Keratinocyte (primary cell): ENCODE measurements at regions not wholly inside any gene's neighbourhood (a gene's known extent, or its start where the extent isn't known, plus 50 kb on each side); places are given as distances from the start of the nearest gene placed in this dataset.

ENCODE experiments used
- DNase-seq: peaks from one replicate; pipeline ENCODE4 v3.0.0-alpha.2; 2011; ENCODE audit warnings: low read depth, missing footprints, low spot score
- FAIRE-seq: peaks from 2 replicates; lab custom pipeline; 2011; peaks lifted over from hg19 to GRCh38; lab: Jason Lieb, UNC
- H2AFZ ChIP-seq: 2 replicates; pipeline ENCODE4 v1.6.0; 2012; ENCODE audit warnings: low read length, control low read depth, inconsistent platforms; ENCODE audit not compliant: control insufficient read depth
- H3K27ac ChIP-seq: 2 replicates; pipeline ENCODE4 v1.5.1; 2011; ENCODE audit warnings: low read length; ENCODE audit not compliant: control insufficient read depth, insufficient read depth
- H3K27me3 ChIP-seq: 3 replicates; pipeline ENCODE4 v1.6.0; 2011; ENCODE audit warnings: low read length; ENCODE audit not compliant: control insufficient read depth, insufficient read depth; ENCODE audit errors: extremely low read depth
- H3K36me3 ChIP-seq, 2 experiments: 2 replicates in 1 of 2; 3 replicates in 1 of 2; pipeline ENCODE4 v1.5.1; 2011; ENCODE audit warnings: low read length in 2 of 2, mild to moderate bottlenecking in 1 of 2; ENCODE audit not compliant: control insufficient read depth in 2 of 2, insufficient read depth in 2 of 2; ENCODE audit errors: extremely low read depth in 1 of 2
- H3K4me1 ChIP-seq: 3 replicates; pipeline ENCODE4 v1.5.1; 2011; ENCODE audit warnings: low read length; ENCODE audit not compliant: control insufficient read depth, insufficient read depth; ENCODE audit errors: extremely low read depth
- H3K4me2 ChIP-seq: 3 replicates; pipeline ENCODE4 v1.6.0; 2011; ENCODE audit warnings: low read depth, low read length; ENCODE audit not compliant: control insufficient read depth, insufficient read depth; ENCODE audit errors: extremely low read depth
- H3K4me3 ChIP-seq, 3 experiments: fragments of 200-600 bp in 1 of 3; sonication (generic) in 1 of 3; 2 replicates in 2 of 3; 3 replicates in 1 of 3; pipeline ENCODE4 v1.5.1; 2011 to 2016; ENCODE audit warnings: low read length in 3 of 3, mild to moderate bottlenecking in 3 of 3, control low read depth in 2 of 3, inconsistent platforms in 1 of 3, low read depth in 1 of 3, mixed read lengths in 1 of 3, mixed run types in 1 of 3, moderate library complexity in 1 of 3; ENCODE audit not compliant: control insufficient read depth in 2 of 3, insufficient read depth in 2 of 3; ENCODE audit errors: extremely low read depth in 1 of 3
- H3K79me2 ChIP-seq: 2 replicates; pipeline ENCODE4 v1.6.0; 2012; ENCODE audit warnings: low read length; ENCODE audit not compliant: control insufficient read depth, insufficient read depth
- H3K9ac ChIP-seq: 3 replicates; pipeline ENCODE4 v1.6.0; 2011; ENCODE audit warnings: low read length; ENCODE audit not compliant: control insufficient read depth, insufficient read depth; ENCODE audit errors: extremely low read depth
- H3K9me1 ChIP-seq: 3 replicates; pipeline ENCODE4 v1.6.0; 2011; ENCODE audit warnings: low read length; ENCODE audit not compliant: control insufficient read depth, insufficient read depth; ENCODE audit errors: extremely low read depth
- H3K9me3 ChIP-seq: 2 replicates; pipeline ENCODE4 v1.5.1; 2012; ENCODE audit warnings: low read depth, low read length; ENCODE audit not compliant: control insufficient read depth
- H4K20me1 ChIP-seq: 3 replicates; pipeline ENCODE4 v1.6.0; 2011; ENCODE audit warnings: low read length; ENCODE audit not compliant: control insufficient read depth, insufficient read depth; ENCODE audit errors: extremely low read depth
- CTCF ChIP-seq, 3 experiments: IDR thresholded peaks in 1 of 3; conservative IDR thresholded peaks in 1 of 3; optimal IDR thresholded peaks in 1 of 3; 2 replicates in 2 of 3; 3 replicates in 1 of 3; pipeline versions ENCODE3 to v1.5.1; 2011; ENCODE audit warnings: low read length in 3 of 3, mild to moderate bottlenecking in 3 of 3, moderate library complexity in 2 of 3, control low read depth in 1 of 3, inconsistent platforms in 1 of 3; ENCODE audit not compliant: insufficient read depth in 2 of 3; ENCODE audit errors: extremely low read depth in 1 of 3
- EZH2 ChIP-seq: IDR thresholded peaks from one replicate; pipeline ENCODE4 v1.6.1; 2012; ENCODE audit warnings: inconsistent platforms, mild to moderate bottlenecking, low read length, moderate library complexity
- dilution Hi-C: fragments of 300-500 bp; cut with MboI; formaldehyde crosslinking; loops from one replicate; pipeline ENCODE4 v1.7.0; 2020; ENCODE audit warnings: low sequenced_read_pairs; ENCODE audit not compliant: extremely low pct_ligation_motif_present

- dilution Hi-C loops, result no loop called here
- TF ChIP-seq CTCF (optimal IDR thresholded peaks at IDR 0.05 in 1 of 3, IDR thresholded peaks at IDR 0.05 in 1 of 3, conservative IDR thresholded peaks at IDR 0.05 in 1 of 3; ENCODE audit: extremely low read depth in 1 of 3, insufficient read depth in 2 of 3, low read length in 3 of 3) (no peak), EZH2 (no peak)
- no peak overlapping the region for H3K9ac ChIP-seq
Measured at GRCh38 chr3:161950318-161950868, 453.8 kb downstream of the OTOL1 start.

GRCh38 chr3:161957467-161957866 is 460.9 kb downstream of the OTOL1 start:
- no peak for FAIRE-seq

More at GRCh38 chr3:161950318-161950868, 453.8 kb downstream of the OTOL1 start:
- H3K27ac ChIP-seq, result no peak overlapping the region
- no peaks in the 10 kb centered on the region for H4K20me1 ChIP-seq
- H3K4me2 ChIP-seq, result no peak overlapping the region
- H3K27me3 ChIP-seq, result no peaks in the 10 kb centered on the region
- H3K79me2 ChIP-seq, result no peaks in the 10 kb centered on the region
- H2AFZ ChIP-seq, result no peak overlapping the region
- no peaks in the 10 kb centered on the region for H3K9me3 ChIP-seq
- no peaks in the 10 kb centered on the region for H3K4me1 ChIP-seq
- no peaks in the 10 kb centered on the region for H3K9me1 ChIP-seq
- no peaks in the 10 kb centered on the region for H3K36me3 ChIP-seq
- no peak overlapping the region for H3K4me3 ChIP-seq
- FAIRE-seq (no peak), DNase-seq (no peak)

GRCh38 chr3:161964857-161965256 is 468.2 kb downstream of the OTOL1 start:
- Histone ChIP-seq H2AFZ (no peak overlapping the region), H3K36me3 (no peaks in the 10 kb centered on the region), H3K9ac (no peak overlapping the region), H3K27ac (no peak overlapping the region), H3K27me3 (no peaks in the 10 kb centered on the region), H3K79me2 (no peaks in the 10 kb centered on the region), H4K20me1 (no peaks in the 10 kb centered on the region), H3K4me3 (no peak overlapping the region), H3K4me2 (no peak overlapping the region), H3K9me3 (no peaks in the 10 kb centered on the region), H3K9me1 (no peaks in the 10 kb centered on the region), H3K4me1 (no peaks in the 10 kb centered on the region)
- TF ChIP-seq EZH2 (no peak), CTCF (optimal IDR thresholded peaks at IDR 0.05 in 1 of 3, IDR thresholded peaks at IDR 0.05 in 1 of 3, conservative IDR thresholded peaks at IDR 0.05 in 1 of 3; ENCODE audit: extremely low read depth in 1 of 3, insufficient read depth in 2 of 3, low read length in 3 of 3) (no peak)
- FAIRE-seq (no peak), DNase-seq (no peak)
- dilution Hi-C loops, result no loop called here

More at GRCh38 chr3:161957467-161957866, 460.9 kb downstream of the OTOL1 start:
- DNase-seq, result no peak
- no peaks in the 10 kb centered on the region for H4K20me1 ChIP-seq
- dilution Hi-C loops, result no loop called here
- H3K4me1 ChIP-seq, result no peaks in the 10 kb centered on the region
- no peaks in the 10 kb centered on the region for H3K9me1 ChIP-seq
- H3K9ac ChIP-seq, result no peak overlapping the region
- no peak overlapping the region for H3K4me3 ChIP-seq
- no peak for TF ChIP-seq EZH2
- H3K9me3 ChIP-seq, result no peaks in the 10 kb centered on the region
- no peak overlapping the region for H3K27ac ChIP-seq
- no peaks in the 10 kb centered on the region for H3K79me2 ChIP-seq
- H2AFZ ChIP-seq, result no peak overlapping the region
- H3K27me3 ChIP-seq, result no peaks in the 10 kb centered on the region
- H3K36me3 ChIP-seq, result no peaks in the 10 kb centered on the region
- no peak overlapping the region for H3K4me2 ChIP-seq
